ENCODE measurements at regions not wholly inside any gene's neighbourhood (a gene's known extent, or its start where the extent isn't known, plus 50 kb on each side); places are given as distances from the start of the nearest gene placed in this dataset.
A peak's percentile ranks its signal among the peaks of the same experiment; 100 is the strongest.

DNA sequence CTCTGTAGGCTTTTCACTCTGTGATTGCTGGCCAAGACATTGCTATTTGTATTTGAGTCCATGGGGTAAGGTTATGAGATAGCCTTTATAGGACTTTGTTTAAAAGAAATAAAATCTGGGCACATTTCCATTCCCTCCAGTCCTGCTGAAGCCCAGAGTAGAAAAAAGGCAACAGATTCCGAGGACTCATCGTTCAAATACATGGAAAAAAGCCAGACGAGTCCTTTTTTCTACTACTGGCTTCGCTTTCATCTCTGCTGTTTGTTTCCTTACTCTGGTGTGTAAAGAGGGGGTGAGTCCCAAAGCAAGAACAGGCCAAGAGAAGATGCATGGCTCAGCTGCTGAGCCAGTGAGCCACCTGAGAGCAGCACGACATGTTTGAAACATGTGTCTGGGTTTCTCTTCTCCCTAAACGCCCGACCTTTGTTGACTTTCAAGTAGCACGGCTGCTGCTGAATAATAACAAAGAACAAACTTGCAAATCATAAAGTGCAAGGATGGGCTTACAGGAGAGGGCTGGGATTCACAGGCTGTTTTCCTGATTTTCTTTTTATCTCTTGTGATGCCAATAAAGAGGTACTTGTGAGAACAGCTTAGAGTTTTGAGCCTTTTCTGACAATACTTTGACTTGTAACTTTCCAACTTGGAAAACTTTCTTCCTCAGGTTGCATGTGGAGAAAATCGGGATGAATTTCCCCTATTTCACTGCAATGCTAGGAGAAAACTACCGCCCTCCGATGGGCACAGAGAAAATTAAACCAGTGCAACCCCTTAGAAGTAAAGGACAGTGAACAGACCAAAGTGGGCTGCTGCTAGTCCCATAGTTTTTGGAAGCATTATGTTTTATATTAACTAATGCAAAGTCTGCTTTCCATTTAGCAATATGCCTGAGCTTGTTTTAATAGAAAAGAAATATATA, 195.2 kb upstream of the RAG2 start:
- 0 out of 2 replicates have a peak, but pooled peaks have one; percentile 24 for TF ChIP-seq CTCF (conservative IDR thresholded peaks at IDR 0.05; ENCODE audit: low read length)
- TF ChIP-seq EZH2phosphoT487 (IDR thresholded peaks at IDR 0.05; ENCODE audit: borderline replicate concordance, low read depth, low read length): no peak

All from OCI-LY7 (cell line).